ENCODE measurements at regions not wholly inside any gene's neighbourhood (a gene's known extent, or its start where the extent isn't known, plus 50 kb on each side); places are given as distances from the start of the nearest gene placed in this dataset.

DNA sequence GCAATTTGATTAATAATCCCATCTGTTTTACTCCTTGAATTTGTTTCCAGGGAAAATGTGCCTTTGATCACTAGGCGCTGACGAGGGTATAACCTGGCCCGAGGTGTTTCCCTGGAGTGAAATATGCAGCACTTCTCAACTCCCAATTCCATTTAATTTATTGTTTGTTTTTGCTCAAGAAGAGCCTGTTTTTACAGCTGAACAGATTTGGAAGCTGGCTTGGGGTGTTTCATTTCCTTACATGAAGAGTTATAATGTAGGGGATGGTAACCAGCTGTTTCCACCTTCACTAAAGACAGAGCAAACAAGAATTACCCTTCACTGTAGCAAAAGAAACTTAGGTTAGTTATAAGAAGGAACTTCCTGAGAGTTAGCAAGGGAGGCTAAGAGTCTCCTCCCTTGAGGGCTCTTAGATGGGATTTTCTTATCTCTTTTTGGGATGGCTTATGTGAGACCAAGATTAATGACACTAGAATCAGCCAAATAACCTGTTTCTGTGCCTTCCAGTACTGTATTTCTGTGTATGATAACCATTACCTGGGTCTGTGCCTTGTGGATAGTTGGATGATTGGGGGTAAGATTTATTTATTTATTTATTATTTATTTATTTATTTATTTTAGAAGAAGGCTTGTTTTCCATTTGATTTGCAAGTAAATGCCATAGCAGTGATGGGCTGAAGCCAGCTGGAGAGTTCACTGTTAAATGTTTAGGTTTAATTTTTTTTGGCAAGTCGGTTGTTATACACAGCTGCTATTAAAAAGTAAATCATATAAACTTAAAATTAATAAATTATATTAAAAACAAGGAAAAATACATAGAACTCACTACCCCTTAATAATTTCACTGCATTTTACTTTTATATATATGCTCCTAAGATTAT is 162.2 kb upstream of the BMP2 start:
- no peaks in the 10 kb centered on the region for H3K27me3 ChIP-seq (ENCODE audit: insufficient read depth, low read length)
- DNase-seq (ENCODE audit: low read depth, low spot score) (no peak), ATAC-seq (no peak)
- H4K20me1 ChIP-seq (ENCODE audit: insufficient read depth), result no peaks in the 10 kb centered on the region; the same call in 1 of the 2 replicates
- H3K27ac ChIP-seq (ENCODE audit: low read depth, low read length), result no peak overlapping the region
- intact Hi-C loops (cut with micrococcal nuclease), result no loop called here
- TF ChIP-seq CBX3 (IDR thresholded peaks at IDR 0.05; ENCODE audit: low read depth), result no peak
- no peak for TF ChIP-seq RAD21 (IDR thresholded peaks at IDR 0.05; ENCODE audit: low read depth)
- TF ChIP-seq ZFX (IDR thresholded peaks at IDR 0.05), result no peak
- no peak for TF ChIP-seq EZH2phosphoT487 (IDR thresholded peaks at IDR 0.05; ENCODE audit: borderline replicate concordance)
- TF ChIP-seq, protein P1, sequence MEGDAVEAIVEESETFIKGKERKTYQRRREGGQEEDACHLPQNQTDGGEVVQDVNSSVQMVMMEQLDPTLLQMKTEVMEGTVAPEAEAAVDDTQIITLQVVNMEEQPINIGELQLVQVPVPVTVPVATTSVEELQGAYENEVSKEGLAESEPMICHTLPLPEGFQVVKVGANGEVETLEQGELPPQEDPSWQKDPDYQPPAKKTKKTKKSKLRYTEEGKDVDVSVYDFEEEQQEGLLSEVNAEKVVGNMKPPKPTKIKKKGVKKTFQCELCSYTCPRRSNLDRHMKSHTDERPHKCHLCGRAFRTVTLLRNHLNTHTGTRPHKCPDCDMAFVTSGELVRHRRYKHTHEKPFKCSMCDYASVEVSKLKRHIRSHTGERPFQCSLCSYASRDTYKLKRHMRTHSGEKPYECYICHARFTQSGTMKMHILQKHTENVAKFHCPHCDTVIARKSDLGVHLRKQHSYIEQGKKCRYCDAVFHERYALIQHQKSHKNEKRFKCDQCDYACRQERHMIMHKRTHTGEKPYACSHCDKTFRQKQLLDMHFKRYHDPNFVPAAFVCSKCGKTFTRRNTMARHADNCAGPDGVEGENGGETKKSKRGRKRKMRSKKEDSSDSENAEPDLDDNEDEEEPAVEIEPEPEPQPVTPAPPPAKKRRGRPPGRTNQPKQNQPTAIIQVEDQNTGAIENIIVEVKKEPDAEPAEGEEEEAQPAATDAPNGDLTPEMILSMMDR (IDR thresholded peaks at IDR 0.05 in 2 of 3, conservative IDR thresholded peaks at IDR 0.05 in 1 of 3; ENCODE audit: borderline replicate concordance in 1 of 3, insufficient read depth in 1 of 3, low read depth in 2 of 3, low read length in 2 of 3), result no peak
- TF ChIP-seq, protein P2, sequence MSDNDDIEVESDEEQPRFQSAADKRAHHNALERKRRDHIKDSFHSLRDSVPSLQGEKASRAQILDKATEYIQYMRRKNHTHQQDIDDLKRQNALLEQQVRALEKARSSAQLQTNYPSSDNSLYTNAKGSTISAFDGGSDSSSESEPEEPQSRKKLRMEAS (IDR thresholded peaks at IDR 0.05), result no peak
- ChIA-PET CTCF (no interaction called here), RAD21 (ENCODE audit: low non-redundant PET in 1 of 2, low total read pairs in 2 of 2, uncharacterized antibody in 2 of 2, unreplicated experiment in 2 of 2) (no interaction called here), POLR2A (no interaction called here)
- no peak overlapping the region for H3K4me2 ChIP-seq (ENCODE audit: low read length)
- no peak overlapping the region for H3K9ac ChIP-seq (ENCODE audit: low read length)
- no peaks in the 10 kb centered on the region for H3K36me3 ChIP-seq (ENCODE audit: control insufficient read depth in 1 of 2, insufficient read depth in 2 of 2, low read length in 2 of 2)
- no peak overlapping the region for H2AFZ ChIP-seq (ENCODE audit: low read depth, low read length, poor library complexity, severe bottlenecking)
- no peak overlapping the region for H3K4me3 ChIP-seq (replicated peaks in 1 of 2; ENCODE audit: low read depth in 1 of 2, low read length in 2 of 2)
- H3K9me3 ChIP-seq (ENCODE audit: control insufficient read depth in 1 of 2, insufficient read depth in 1 of 2, low read depth in 1 of 2, low read length in 2 of 2), result peaks cover 0 to 13% of the 10 kb centered on the region in 2 experiments; a peak in 2 of 4 replicates
- H3K9me2 ChIP-seq (ENCODE audit: insufficient read depth), result no peaks in the 10 kb centered on the region
- H3K79me2 ChIP-seq (ENCODE audit: insufficient read depth, low read length), result no peaks in the 10 kb centered on the region
- BruUV-seq (replicated peaks), result no TSS peak
- H3K4me1 ChIP-seq (ENCODE audit: control insufficient read depth in 1 of 2, insufficient read depth in 2 of 2, low read length in 2 of 2), result no peaks in the 10 kb centered on the region

DNA sequence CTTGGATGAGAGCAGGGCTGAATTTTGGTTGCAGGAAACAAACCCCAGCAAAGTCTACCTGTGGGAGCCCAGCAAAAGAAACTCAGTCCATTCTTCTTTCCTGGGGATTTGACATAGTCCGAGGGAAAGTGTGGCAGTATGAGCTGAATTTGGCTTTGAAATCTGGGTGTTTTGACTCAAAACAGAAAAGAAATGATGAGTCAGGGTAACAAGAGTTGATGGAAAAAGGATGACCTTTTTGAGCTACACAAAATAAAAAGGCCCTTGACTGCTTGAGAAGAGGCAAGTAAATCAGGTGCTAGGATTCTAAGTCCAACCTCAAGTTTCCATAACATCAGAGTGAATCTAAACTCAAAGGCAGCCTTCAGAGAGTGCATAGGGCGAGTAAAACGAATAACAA is 163.3 kb upstream of the BMP2 start:
- Histone ChIP-seq H4K20me1 (ENCODE audit: insufficient read depth) (no peaks in the 10 kb centered on the region; the same call in 1 of the 2 replicates), H3K4me3 (replicated peaks in 1 of 2; ENCODE audit: low read depth in 1 of 2, low read length in 2 of 2) (no peak overlapping the region), H3K27ac (ENCODE audit: low read depth, low read length) (no peak overlapping the region), H3K9me2 (ENCODE audit: insufficient read depth) (no peaks in the 10 kb centered on the region), H2AFZ (ENCODE audit: low read depth, low read length, poor library complexity, severe bottlenecking) (no peak overlapping the region), H3K4me2 (ENCODE audit: low read length) (no peak overlapping the region), H3K27me3 (ENCODE audit: insufficient read depth, low read length) (no peaks in the 10 kb centered on the region), H3K9me3 (ENCODE audit: control insufficient read depth in 1 of 2, insufficient read depth in 1 of 2, low read depth in 1 of 2, low read length in 2 of 2) (peaks cover 0 to 18% of the 10 kb centered on the region in 2 experiments; a peak in 2 of 4 replicates), H3K36me3 (ENCODE audit: control insufficient read depth in 1 of 2, insufficient read depth in 2 of 2, low read length in 2 of 2) (no peaks in the 10 kb centered on the region), H3K79me2 (ENCODE audit: insufficient read depth, low read length) (no peaks in the 10 kb centered on the region), H3K4me1 (ENCODE audit: control insufficient read depth in 1 of 2, insufficient read depth in 2 of 2, low read length in 2 of 2) (no peaks in the 10 kb centered on the region), H3K9ac (ENCODE audit: low read length) (no peak overlapping the region)
- CTCF ChIA-PET, result no interaction called here
- RAD21 ChIA-PET (ENCODE audit: low non-redundant PET in 1 of 2, low total read pairs in 2 of 2, uncharacterized antibody in 2 of 2, unreplicated experiment in 2 of 2), result no interaction called here
- no peak for ATAC-seq
- POLR2A ChIA-PET, result no interaction called here
- no TSS peak for BruUV-seq (replicated peaks)
- intact Hi-C loops (cut with micrococcal nuclease), result no loop called here
- TF ChIP-seq ZNF274 (IDR thresholded peaks at IDR 0.05; ENCODE audit: low read depth, low read length) (no peak), SIN3A (IDR thresholded peaks at IDR 0.05; ENCODE audit: low read depth) (no peak), CBX3 (IDR thresholded peaks at IDR 0.05; ENCODE audit: low read depth) (no peak), ELF1 (IDR thresholded peaks at IDR 0.05; ENCODE audit: borderline replicate concordance, low read depth) (no peak), SP1 (IDR thresholded peaks at IDR 0.05; ENCODE audit: low read depth) (no peak), YY1 (IDR thresholded peaks at IDR 0.05; ENCODE audit: extremely low read depth, insufficient replicate concordance, low read depth, low read length) (no peak), CEBPB (IDR thresholded peaks at IDR 0.05; ENCODE audit: low read depth) (no peak), POLR2AphosphoS5 (IDR thresholded peaks at IDR 0.05; ENCODE audit: low read depth, low read length) (no peak), TCF7L2 (IDR thresholded peaks at IDR 0.05; ENCODE audit: borderline replicate concordance, extremely low read depth, insufficient read depth, insufficient read length) (no peak), EZH2phosphoT487 (IDR thresholded peaks at IDR 0.05; ENCODE audit: borderline replicate concordance) (no peak), RAD21 (IDR thresholded peaks at IDR 0.05; ENCODE audit: low read depth) (no peak)
- TF ChIP-seq, protein P2 (IDR thresholded peaks at IDR 0.05), result no peak
- DNase-seq (ENCODE audit: low read depth, low spot score), result no peak

Measured in HCT116 (cell line).